Right lobe of liver (tissue), 4 donors: ENCODE measurements at regions not wholly inside any gene's neighbourhood (a gene's known extent, or its start where the extent isn't known, plus 50 kb on each side); places are given as distances from the start of the nearest gene placed in this dataset.

Experiments used
- CTCF ChIP-seq, 4 donors: fragments of 200-600 bp in 3 of 4; fragments of 450-650 bp in 1 of 4; IDR thresholded peaks; one replicate each; pipeline versions ENCODE4 v1.5.1 to v1.8.0; 2016 to 2022; ENCODE audit warnings: antibody characterized with exemption in 4 of 4, mild to moderate bottlenecking in 2 of 4
- POLR2A ChIP-seq: fragments of 450-650 bp; IDR thresholded peaks from one replicate; pipeline ENCODE4 v1.6.1; 2017; ENCODE audit warnings: antibody characterized with exemption, mild to moderate bottlenecking
- donor health status: DM: no; HTN: no; CAD: no.
- donor health status: DM: no; HTN: no; CAD: no.
- donor health status: DM: no; HTN: yes; CAD: no.

- TF ChIP-seq CTCF (IDR thresholded peaks at IDR 0.05) (no peak), POLR2A (no peak)
These were observed 489.1 kb downstream of the STK39 start for GRCh38 chr2:167758292-167758691.
